ENCODE measurements at regions not wholly inside any gene's neighbourhood (a gene's known extent, or its start where the extent isn't known, plus 50 kb on each side); places are given as distances from the start of the nearest gene placed in this dataset.

DNA sequence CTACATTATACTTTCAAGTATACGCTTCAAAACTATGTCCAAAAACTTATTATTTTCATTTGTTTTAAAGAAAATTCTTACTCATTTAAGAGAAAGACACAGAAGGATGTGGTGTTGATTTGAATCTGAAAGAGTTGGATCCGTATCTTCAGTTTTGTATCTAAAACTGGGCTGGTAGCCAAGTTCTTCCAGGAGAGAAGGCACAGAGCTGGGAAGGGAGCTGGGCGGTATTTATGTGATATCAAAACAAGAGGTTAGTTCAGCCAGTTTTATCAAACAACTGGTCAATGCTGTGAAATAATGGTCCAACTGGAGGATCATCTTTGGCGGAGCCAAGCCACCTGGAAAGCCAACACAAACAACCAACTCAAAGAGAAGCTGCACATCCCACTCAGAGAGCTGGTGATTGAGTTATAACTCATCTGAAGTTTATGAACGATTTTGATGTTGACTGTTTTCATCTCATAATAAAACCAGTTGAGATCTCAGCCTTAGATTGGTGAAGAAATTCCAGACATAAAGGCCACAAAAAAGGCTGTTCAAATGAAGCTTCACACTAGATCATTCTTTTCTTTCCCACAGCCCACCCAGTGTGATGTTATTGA is 489.6 kb upstream of the RASGRP1 start:
- Mint-ChIP-seq H3K4me1 (peaks cover 11% of the 10 kb centered on the region), H3K36me3 (ENCODE audit: low read depth) (peaks cover 3% of the 10 kb centered on the region), H3K4me3 (no peak overlapping the region), H3K27me3 (ENCODE audit: low read depth) (no peaks in the 10 kb centered on the region), H3K27ac (peak overlapping the region; percentile 27 to 72 (median 39)), H3K9me3 (peaks cover 13% of the 10 kb centered on the region)
- TF ChIP-seq CTCF (IDR thresholded peaks at IDR 0.05; ENCODE audit: unreplicated experiment in 3 of 3), result no peak

GRCh38 chr15:39056357-39056756 is 491.7 kb upstream of the RASGRP1 start:
- H3K27me3 Mint-ChIP-seq (ENCODE audit: low read depth), result no peaks in the 10 kb centered on the region
- no peaks in the 10 kb centered on the region for H3K36me3 Mint-ChIP-seq (ENCODE audit: low read depth)
- TF ChIP-seq CTCF (IDR thresholded peaks at IDR 0.05; ENCODE audit: unreplicated experiment in 3 of 3), result no peak
- H3K9me3 Mint-ChIP-seq, result peaks cover 2% of the 10 kb centered on the region
- peaks cover 11% of the 10 kb centered on the region for H3K4me1 Mint-ChIP-seq
- no peak overlapping the region for H3K27ac Mint-ChIP-seq
- no peak overlapping the region for H3K4me3 Mint-ChIP-seq

- Mint-ChIP-seq H3K9me3 (peaks cover 4% of the 10 kb centered on the region), H3K4me1 (peaks cover 11% of the 10 kb centered on the region), H3K4me3 (no peak overlapping the region), H3K27ac (no peak overlapping the region), H3K27me3 (ENCODE audit: low read depth) (no peaks in the 10 kb centered on the region), H3K36me3 (ENCODE audit: low read depth) (no peaks in the 10 kb centered on the region)
- no peak for TF ChIP-seq CTCF (IDR thresholded peaks at IDR 0.05; ENCODE audit: unreplicated experiment in 3 of 3)
Observed at GRCh38 chr15:39058351-39059131, 493.9 kb upstream of the RASGRP1 start.

DNA sequence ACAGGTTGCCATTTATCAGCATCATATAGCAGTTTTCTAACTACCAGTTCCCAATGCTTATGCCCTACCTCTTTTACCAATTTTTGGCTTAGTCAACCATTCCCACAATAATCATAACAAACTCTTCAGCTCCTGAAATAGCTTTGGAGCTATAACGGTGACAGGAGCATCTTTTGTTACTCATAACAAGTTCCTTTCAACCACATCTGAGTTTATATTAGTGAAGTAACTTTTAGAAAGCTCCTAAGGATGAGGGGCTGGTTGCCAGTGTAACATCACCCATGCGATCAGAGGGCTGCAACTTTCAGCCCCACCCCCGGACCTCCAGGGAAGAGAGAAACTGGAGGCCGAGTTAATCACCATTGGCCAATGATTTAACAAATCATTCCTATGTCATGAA is 495.3 kb upstream of the RASGRP1 start:
- no peak overlapping the region for H3K4me3 Mint-ChIP-seq
- H3K36me3 Mint-ChIP-seq (ENCODE audit: low read depth), result no peaks in the 10 kb centered on the region

DNA sequence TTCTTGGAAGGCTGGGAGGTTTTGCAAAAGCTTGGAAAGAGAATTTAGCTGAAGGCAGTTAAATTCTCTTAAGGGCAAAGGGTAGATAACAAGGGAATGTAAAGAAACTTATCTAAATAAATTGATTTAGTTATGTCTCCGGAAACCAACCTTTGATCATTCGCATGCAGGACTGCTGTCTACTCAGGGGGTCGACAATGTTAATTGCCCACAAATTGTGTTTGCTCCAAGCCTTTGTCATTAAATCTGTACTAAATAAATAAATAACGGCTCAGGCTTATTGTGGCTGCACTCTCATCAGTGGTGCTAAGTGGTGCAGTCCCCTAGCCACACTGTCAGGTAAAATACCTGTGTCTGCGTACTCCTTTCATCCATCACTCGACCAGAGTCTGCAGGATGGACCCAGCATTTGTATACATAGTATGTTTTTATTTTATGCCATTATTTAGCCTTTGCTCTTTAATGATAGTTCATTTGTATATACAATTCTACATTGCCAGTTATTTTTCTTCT is 497.4 kb upstream of the RASGRP1 start:
- Mint-ChIP-seq H3K36me3 (ENCODE audit: low read depth) (no peaks in the 10 kb centered on the region), H3K4me1 (no peaks in the 10 kb centered on the region), H3K27me3 (ENCODE audit: low read depth) (no peaks in the 10 kb centered on the region), H3K27ac (no peak overlapping the region), H3K4me3 (no peak overlapping the region), H3K9me3 (peaks cover 4% of the 10 kb centered on the region)
- no peak for TF ChIP-seq CTCF (IDR thresholded peaks at IDR 0.05; ENCODE audit: unreplicated experiment in 3 of 3)

More for the DNA sequence above, 495.3 kb upstream of the RASGRP1 start:
- H3K27me3 Mint-ChIP-seq (ENCODE audit: low read depth), result no peaks in the 10 kb centered on the region
- H3K9me3 Mint-ChIP-seq, result peaks cover 4% of the 10 kb centered on the region
- H3K27ac Mint-ChIP-seq, result no peak overlapping the region
- H3K4me1 Mint-ChIP-seq, result peaks cover under 1% of the 10 kb centered on the region
- TF ChIP-seq CTCF (IDR thresholded peaks at IDR 0.05; ENCODE audit: unreplicated experiment in 3 of 3), result no peak
